22Rv1 (cell line): ENCODE measurements at regions not wholly inside any gene's neighbourhood (a gene's known extent, or its start where the extent isn't known, plus 50 kb on each side); places are given as distances from the start of the nearest gene placed in this dataset.

Source experiments
- H3K27ac ChIP-seq: fragments of 450-650 bp; 2 replicates; pipeline ENCODE4 v1.5.1; 2017
- CTCF ChIP-seq: fragments of 450-650 bp; IDR thresholded peaks from 2 replicates; pipeline ENCODE4 v1.5.1; 2017; ENCODE audit warnings: mild to moderate bottlenecking
- ZFX ChIP-seq: fragments of 450-650 bp; IDR thresholded peaks from 2 replicates; pipeline ENCODE4 v1.6.1; 2017; ENCODE audit warnings: antibody characterized with exemption, borderline replicate concordance

- TF ChIP-seq ZFX: no peak
- no peak for TF ChIP-seq CTCF
- no peak overlapping the region for H3K27ac ChIP-seq
Measured at GRCh38 chr12:131565267-131566015, 145.4 kb upstream of the SFSWAP start.

GRCh38 chr12:131568336-131568735 is 142.6 kb upstream of the SFSWAP start:
- TF ChIP-seq ZFX: no peak
- TF ChIP-seq CTCF: no peak
- H3K27ac ChIP-seq: no peak overlapping the region

GRCh38 chr12:131570596-131570995 is 140.3 kb upstream of the SFSWAP start:
- TF ChIP-seq ZFX (no peak), CTCF (no peak)
- H3K27ac ChIP-seq: no peak overlapping the region

- no peak overlapping the region for H3K27ac ChIP-seq
- TF ChIP-seq CTCF: no peak
- no peak for TF ChIP-seq ZFX
Measured at GRCh38 chr12:131571827-131572226, 139.1 kb upstream of the SFSWAP start.

- no peak overlapping the region for H3K27ac ChIP-seq
- TF ChIP-seq CTCF (no peak), ZFX (no peak)
Measured at GRCh38 chr12:131572626-131573025, 138.3 kb upstream of the SFSWAP start.

GRCh38 chr12:131573631-131574394 is 137.1 kb upstream of the SFSWAP start:
- no peak overlapping the region for H3K27ac ChIP-seq
- TF ChIP-seq ZFX (no peak), CTCF (no peak)

GRCh38 chr12:131574395-131574771 is 136.5 kb upstream of the SFSWAP start:
- no peak overlapping the region for H3K27ac ChIP-seq
- TF ChIP-seq CTCF (no peak), ZFX (no peak)
